AG04449 (cell line): ENCODE measurements at regions not wholly inside any gene's neighbourhood (a gene's known extent, or its start where the extent isn't known, plus 50 kb on each side); places are given as distances from the start of the nearest gene placed in this dataset.

ENCODE experiments used
- CTCF ChIA-PET: fragments of 350-600 bp; formaldehyde crosslinking; extraction: SDS; loops from one replicate; lab custom pipeline; 2021; ENCODE audit warnings: antibody characterized with exemption; lab: Yijun Ruan, JAX
- POLR2A ChIA-PET: fragments of 400-600, 350-600 bp; formaldehyde crosslinking; extraction: SDS; loops from one replicate; lab custom pipeline; 2020; ENCODE audit warnings: antibody characterized with exemption, inconsistent platforms; lab: Yijun Ruan, JAX
- DNase-seq: peaks from one replicate; pipeline ENCODE4 v3.0.0-alpha.2; 2010; ENCODE audit warnings: low read depth, low spot score
- H3K4me3 ChIP-seq: 2 replicates; pipeline ENCODE4 v1.5.1; 2011; ENCODE audit warnings: low read depth, mild to moderate bottlenecking, control low read depth, low read length
- TF ChIP-seq, protein P1 (sequence below): IDR thresholded peaks from one replicate; pipeline ENCODE4 v1.5.1; 2011; ENCODE audit warnings: mild to moderate bottlenecking, moderate library complexity, low read length, control low read depth, inconsistent platforms; ENCODE audit not compliant: insufficient read depth; ENCODE audit errors: missing control alignments

DNA sequence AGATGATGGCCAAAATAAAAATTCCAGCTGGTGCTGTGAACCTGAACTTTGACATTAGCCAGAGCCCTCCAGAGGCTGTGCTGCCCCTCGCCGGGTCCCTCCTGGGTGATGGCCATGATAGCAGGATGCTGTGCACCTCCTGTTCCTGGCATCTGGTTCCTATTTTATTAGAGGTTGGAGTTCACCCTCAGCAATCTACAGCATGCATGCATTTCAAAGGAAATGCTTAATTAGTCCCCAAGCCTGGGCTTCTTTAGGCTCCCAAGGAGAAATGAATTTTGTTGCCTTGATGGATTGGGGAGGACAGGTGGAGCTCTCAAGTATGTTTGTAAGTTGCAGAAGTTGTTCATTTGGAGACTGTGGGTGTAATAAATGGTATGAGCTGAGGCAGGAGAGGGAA lies 166.9 kb downstream of the GLI2 start:
- H3K4me3 ChIP-seq = no peak overlapping the region
- DNase-seq = no peak
- TF ChIP-seq, protein P1, sequence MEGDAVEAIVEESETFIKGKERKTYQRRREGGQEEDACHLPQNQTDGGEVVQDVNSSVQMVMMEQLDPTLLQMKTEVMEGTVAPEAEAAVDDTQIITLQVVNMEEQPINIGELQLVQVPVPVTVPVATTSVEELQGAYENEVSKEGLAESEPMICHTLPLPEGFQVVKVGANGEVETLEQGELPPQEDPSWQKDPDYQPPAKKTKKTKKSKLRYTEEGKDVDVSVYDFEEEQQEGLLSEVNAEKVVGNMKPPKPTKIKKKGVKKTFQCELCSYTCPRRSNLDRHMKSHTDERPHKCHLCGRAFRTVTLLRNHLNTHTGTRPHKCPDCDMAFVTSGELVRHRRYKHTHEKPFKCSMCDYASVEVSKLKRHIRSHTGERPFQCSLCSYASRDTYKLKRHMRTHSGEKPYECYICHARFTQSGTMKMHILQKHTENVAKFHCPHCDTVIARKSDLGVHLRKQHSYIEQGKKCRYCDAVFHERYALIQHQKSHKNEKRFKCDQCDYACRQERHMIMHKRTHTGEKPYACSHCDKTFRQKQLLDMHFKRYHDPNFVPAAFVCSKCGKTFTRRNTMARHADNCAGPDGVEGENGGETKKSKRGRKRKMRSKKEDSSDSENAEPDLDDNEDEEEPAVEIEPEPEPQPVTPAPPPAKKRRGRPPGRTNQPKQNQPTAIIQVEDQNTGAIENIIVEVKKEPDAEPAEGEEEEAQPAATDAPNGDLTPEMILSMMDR = no peak
- ChIA-PET POLR2A (no interaction called here), CTCF (interaction anchor here (1.0 to 2.1 kb wide), 3 partner anchors 9 to 207 kb away, joined by 3 to 7 read pairs (median 5); no protein-coding TSS in a partner anchor)

- H3K4me3 ChIP-seq = no peak overlapping the region
- no peak for DNase-seq
- POLR2A ChIA-PET = no interaction called here
- TF ChIP-seq, protein P1 = no peak
- CTCF ChIA-PET = interaction anchor here (1.2 kb wide), 1 partner anchor 176 kb away, joined by 4 read pairs; no protein-coding TSS in a partner anchor
Observed at GRCh38 chr2:120904379-120904778, 168.7 kb downstream of the GLI2 start.

GRCh38 chr2:120904830-120905234 lies 169.2 kb downstream of the GLI2 start:
- TF ChIP-seq, protein P1 = no peak
- ChIA-PET POLR2A (no interaction called here), CTCF (interaction anchor here (1.1 to 1.7 kb wide), 2 partner anchors 9 to 167 kb away, joined by 3 to 6 read pairs; no protein-coding TSS in a partner anchor)
- no peak overlapping the region for H3K4me3 ChIP-seq
- no peak for DNase-seq

DNA sequence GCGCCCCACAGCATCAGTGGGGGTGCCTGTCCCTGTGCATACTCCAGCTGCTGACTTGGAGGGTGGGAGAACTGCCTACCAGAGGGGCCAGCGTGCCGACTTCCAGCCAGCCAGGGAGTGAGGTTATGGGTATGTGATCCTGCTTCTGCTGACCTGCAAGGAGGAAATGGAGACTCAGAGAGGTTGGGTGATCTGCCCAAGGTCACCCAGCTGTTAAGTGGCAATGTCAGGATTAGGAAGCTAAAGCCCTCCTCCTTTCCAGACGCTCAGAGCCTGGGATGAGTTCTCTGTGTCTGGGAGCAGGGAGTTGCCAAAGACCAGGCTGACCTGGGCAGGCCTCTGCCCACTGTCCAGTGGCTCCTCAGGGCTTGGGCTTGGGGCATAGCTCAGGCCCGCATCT lies 169.6 kb downstream of the GLI2 start:
- ChIA-PET CTCF (interaction anchor here (1.1 to 1.7 kb wide), 2 partner anchors 9 to 166 kb away, joined by 3 to 6 read pairs; no protein-coding TSS in a partner anchor), POLR2A (no interaction called here)
- no peak for DNase-seq
- TF ChIP-seq, protein P1 = no peak
- H3K4me3 ChIP-seq = no peak overlapping the region

DNA sequence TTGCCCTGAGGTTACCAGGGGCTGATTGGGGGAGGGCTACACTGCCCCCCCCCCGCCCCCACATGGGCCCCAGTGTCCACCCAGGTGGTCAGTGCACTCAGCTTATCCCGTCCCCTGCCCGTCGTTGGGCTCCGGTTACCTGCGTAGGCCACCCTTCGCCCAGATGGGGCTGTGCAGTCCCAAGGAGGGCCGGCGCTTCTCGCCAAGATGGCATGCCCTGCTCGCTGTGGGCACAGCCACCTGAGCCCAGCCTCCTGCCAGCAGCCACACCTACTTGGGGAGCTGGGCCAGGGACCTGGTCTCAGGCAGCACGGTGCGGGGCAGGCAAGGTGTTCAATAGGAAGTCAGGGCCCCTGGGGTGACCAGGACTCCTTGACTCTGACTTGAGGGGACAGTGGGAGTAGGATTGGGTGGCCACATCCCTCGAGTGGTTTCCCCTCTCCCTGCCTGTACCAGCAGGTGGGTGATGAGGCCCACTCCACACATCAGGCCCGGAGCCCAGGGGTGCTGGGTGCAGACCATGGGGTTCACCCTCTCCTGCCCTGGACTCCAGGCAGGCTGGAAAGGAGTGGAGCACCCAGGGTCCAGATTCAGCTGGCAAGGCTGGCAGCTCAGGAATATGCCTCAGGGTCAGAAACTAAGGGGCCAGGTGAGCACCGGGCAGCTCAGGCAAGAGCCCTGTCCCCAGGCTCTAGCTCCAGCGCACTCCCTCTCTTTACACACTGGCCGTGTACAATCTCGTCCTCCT lies 170.3 kb downstream of the GLI2 start:
- H3K4me3 ChIP-seq = no peak overlapping the region
- POLR2A ChIA-PET = no interaction called here
- CTCF ChIA-PET = interaction anchor here (1.1 to 1.7 kb wide), 2 partner anchors 8 to 166 kb away, joined by 3 to 6 read pairs; no protein-coding TSS in a partner anchor
- TF ChIP-seq, protein P1 = no peak
- DNase-seq = no peak

- TF ChIP-seq, protein P1 = no peak
- ChIA-PET CTCF (interaction anchor here (1.7 kb wide), 1 partner anchor 165 kb away, joined by 6 read pairs; no protein-coding TSS in a partner anchor), POLR2A (no interaction called here)
- no peak for DNase-seq
- H3K4me3 ChIP-seq = no peak overlapping the region
Observed at GRCh38 chr2:120906914-120907313, 171.2 kb downstream of the GLI2 start.
